Loucy (cell line): ENCODE measurements at regions not wholly inside any gene's neighbourhood (a gene's known extent, or its start where the extent isn't known, plus 50 kb on each side); places are given as distances from the start of the nearest gene placed in this dataset.

Experiments used
- H2AFZ ChIP-seq: fragments of 200-600 bp; sonication (generic); 2 replicates; pipeline ENCODE4 v1.6.0; 2016; ENCODE audit warnings: antibody characterized with exemption, mild to moderate bottlenecking, low read length, moderate library complexity
- H3F3A ChIP-seq: fragments of 200-600 bp; 2 replicates; pipeline ENCODE4 v1.6.0; 2016; ENCODE audit warnings: antibody characterized with exemption, low read depth, mild to moderate bottlenecking
- H3K27me3 ChIP-seq: fragments of 200-600 bp; sonication (generic); 2 replicates; pipeline ENCODE4 v1.6.1; 2014; ENCODE audit warnings: low read length, mild to moderate bottlenecking; ENCODE audit not compliant: insufficient read depth, poor library complexity, severe bottlenecking
- H3K36me3 ChIP-seq: fragments of 200-600 bp; sonication (generic); 2 replicates; pipeline ENCODE4 v1.6.1; 2016; ENCODE audit warnings: low read length; ENCODE audit not compliant: insufficient read depth
- H3K4me1 ChIP-seq: fragments of 200-600 bp; sonication (generic); 2 replicates; pipeline ENCODE4 v1.5.1; 2014; ENCODE audit warnings: low read length, mild to moderate bottlenecking; ENCODE audit not compliant: insufficient read depth, poor library complexity, severe bottlenecking
- H3K4me2 ChIP-seq: fragments of 200-600 bp; sonication (generic); 2 replicates; pipeline ENCODE4 v1.6.0; 2014; ENCODE audit warnings: antibody characterized with exemption, low read length, low read depth, mild to moderate bottlenecking; ENCODE audit not compliant: poor library complexity, severe bottlenecking
- H3K4me3 ChIP-seq: fragments of 200-600 bp; sonication (generic); 2 replicates; pipeline ENCODE4 v1.5.1; 2014; ENCODE audit warnings: low read length, mild to moderate bottlenecking, mixed read lengths; ENCODE audit not compliant: poor library complexity, severe bottlenecking
- H3K79me2 ChIP-seq: fragments of 200-600 bp; sonication (generic); 2 replicates; pipeline ENCODE4 v1.6.1; 2014; ENCODE audit warnings: low read length; ENCODE audit not compliant: insufficient read depth
- H3K9ac ChIP-seq: fragments of 200-600 bp; sonication (generic); 2 replicates; pipeline ENCODE4 v1.6.0; 2014; ENCODE audit warnings: mild to moderate bottlenecking, low read depth, low read length, moderate library complexity; ENCODE audit not compliant: poor library complexity, severe bottlenecking
- H3K9me2 ChIP-seq: fragments of 200-600 bp; sonication (generic); replicated peaks from 2 replicates; pipeline ENCODE4 v1.6.1; 2016; ENCODE audit warnings: low read depth, low read length, mixed read lengths
- H3K9me3 ChIP-seq: fragments of 200-600 bp; sonication (generic); 2 replicates; pipeline ENCODE4 v1.6.1; 2014; ENCODE audit warnings: mild to moderate bottlenecking, antibody characterized with exemption, low read length, low read depth; ENCODE audit not compliant: insufficient read depth
- H4K20me1 ChIP-seq: fragments of 200-600 bp; sonication (generic); 2 replicates; pipeline ENCODE4 v1.6.0; 2014; ENCODE audit warnings: antibody characterized with exemption, low read length, mild to moderate bottlenecking; ENCODE audit not compliant: insufficient read depth, poor library complexity, severe bottlenecking
- EZH2phosphoT487 ChIP-seq: fragments of 200-600 bp; IDR thresholded peaks from 2 replicates; pipeline ENCODE4 v1.6.1; 2018; ENCODE audit warnings: antibody characterized with exemption, mild to moderate bottlenecking, moderate library complexity, borderline replicate concordance
- TF ChIP-seq, protein P1 (sequence below): fragments of 200-600 bp; sonication (generic); conservative IDR thresholded peaks from 2 replicates; pipeline ENCODE4 v1.5.1; 2014; ENCODE audit warnings: mild to moderate bottlenecking, antibody characterized with exemption, low read length

DNA sequence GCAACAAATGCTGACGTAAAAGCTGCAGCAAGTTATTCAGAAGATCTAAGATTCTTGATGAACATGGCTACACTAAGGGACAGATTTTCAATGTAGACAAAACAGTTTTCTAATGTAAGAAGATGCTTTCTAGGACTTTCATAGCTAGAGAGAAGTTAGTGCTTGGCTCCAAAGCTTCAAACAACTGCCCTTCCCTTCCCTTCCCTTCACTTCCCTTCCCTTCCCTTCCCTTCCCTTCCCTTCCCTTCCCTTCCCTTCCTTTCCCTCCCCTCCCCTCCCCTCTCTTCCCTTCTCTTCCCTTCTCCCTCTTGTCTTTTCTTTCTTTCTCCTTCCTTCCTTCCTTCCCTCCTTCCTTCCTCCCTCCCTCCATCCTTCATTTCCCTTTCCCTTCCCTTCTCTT lies 365.3 kb upstream of the ADGRL4 start:
- TF ChIP-seq, protein P1, sequence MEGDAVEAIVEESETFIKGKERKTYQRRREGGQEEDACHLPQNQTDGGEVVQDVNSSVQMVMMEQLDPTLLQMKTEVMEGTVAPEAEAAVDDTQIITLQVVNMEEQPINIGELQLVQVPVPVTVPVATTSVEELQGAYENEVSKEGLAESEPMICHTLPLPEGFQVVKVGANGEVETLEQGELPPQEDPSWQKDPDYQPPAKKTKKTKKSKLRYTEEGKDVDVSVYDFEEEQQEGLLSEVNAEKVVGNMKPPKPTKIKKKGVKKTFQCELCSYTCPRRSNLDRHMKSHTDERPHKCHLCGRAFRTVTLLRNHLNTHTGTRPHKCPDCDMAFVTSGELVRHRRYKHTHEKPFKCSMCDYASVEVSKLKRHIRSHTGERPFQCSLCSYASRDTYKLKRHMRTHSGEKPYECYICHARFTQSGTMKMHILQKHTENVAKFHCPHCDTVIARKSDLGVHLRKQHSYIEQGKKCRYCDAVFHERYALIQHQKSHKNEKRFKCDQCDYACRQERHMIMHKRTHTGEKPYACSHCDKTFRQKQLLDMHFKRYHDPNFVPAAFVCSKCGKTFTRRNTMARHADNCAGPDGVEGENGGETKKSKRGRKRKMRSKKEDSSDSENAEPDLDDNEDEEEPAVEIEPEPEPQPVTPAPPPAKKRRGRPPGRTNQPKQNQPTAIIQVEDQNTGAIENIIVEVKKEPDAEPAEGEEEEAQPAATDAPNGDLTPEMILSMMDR = no peak
- TF ChIP-seq EZH2phosphoT487 = no peak
- no peak overlapping the region for H3K4me2 ChIP-seq

DNA sequence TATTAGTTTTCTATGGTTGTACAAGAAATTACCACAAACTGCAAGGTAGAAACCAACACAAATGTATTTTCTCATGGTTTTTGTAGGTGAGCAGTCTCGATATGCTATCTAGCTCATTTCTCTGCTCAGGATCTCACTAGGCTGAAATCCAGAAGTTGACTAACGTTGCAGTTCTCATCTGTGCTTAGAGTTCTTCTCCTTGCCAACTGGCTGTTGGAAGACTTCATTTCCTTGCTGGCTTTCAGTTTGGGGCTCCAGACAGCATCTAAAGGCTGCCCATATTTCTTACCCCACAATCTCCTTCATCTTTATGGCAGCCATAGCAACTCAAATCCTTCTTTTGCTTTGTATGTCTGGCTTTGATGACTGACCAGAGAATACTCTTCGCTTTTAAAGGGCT lies 362.6 kb upstream of the ADGRL4 start:
- no peaks in the 10 kb centered on the region; the same call in 1 of the 2 replicates for H3K9me2 ChIP-seq
- no peak overlapping the region for H3K9ac ChIP-seq
- H4K20me1 ChIP-seq = no peaks in the 10 kb centered on the region
- H2AFZ ChIP-seq = no peak overlapping the region
- H3K4me1 ChIP-seq = no peaks in the 10 kb centered on the region
- no peaks in the 10 kb centered on the region for H3F3A ChIP-seq
- H3K4me2 ChIP-seq = no peak overlapping the region
- no peaks in the 10 kb centered on the region for H3K27me3 ChIP-seq
- no peaks in the 10 kb centered on the region for H3K9me3 ChIP-seq
- TF ChIP-seq, protein P1 = no peak
- TF ChIP-seq EZH2phosphoT487 = no peak
- H3K79me2 ChIP-seq = no peaks in the 10 kb centered on the region
- H3K4me3 ChIP-seq = no peak overlapping the region
- no peaks in the 10 kb centered on the region for H3K36me3 ChIP-seq

More for the DNA sequence above, 365.3 kb upstream of the ADGRL4 start:
- Histone ChIP-seq H4K20me1 (no peaks in the 10 kb centered on the region), H3K9me2 (no peaks in the 10 kb centered on the region), H2AFZ (no peak overlapping the region), H3K9ac (no peak overlapping the region), H3K27me3 (no peaks in the 10 kb centered on the region), H3F3A (no peaks in the 10 kb centered on the region), H3K9me3 (no peaks in the 10 kb centered on the region), H3K4me1 (no peaks in the 10 kb centered on the region), H3K36me3 (no peaks in the 10 kb centered on the region), H3K79me2 (no peaks in the 10 kb centered on the region), H3K4me3 (no peak overlapping the region)

DNA sequence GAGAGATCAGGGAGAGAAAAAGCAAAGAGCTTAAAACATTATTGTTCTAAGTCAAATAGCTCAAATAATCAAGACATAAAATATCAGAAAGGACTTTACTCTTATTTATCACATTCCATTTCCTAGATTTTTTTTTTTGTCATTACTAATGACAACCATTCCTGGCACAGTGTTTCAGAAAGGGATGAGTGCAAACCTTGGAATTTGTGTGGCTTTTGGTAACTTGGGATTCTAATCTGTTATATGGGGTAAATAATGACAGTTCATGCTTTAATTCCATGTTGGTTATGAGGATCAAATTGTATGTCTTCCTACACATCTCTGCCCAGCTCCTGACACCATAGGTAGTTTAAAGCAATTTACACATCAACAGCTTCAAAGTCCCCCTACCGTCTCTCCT lies 358.4 kb upstream of the ADGRL4 start:
- Histone ChIP-seq H3K4me2 (no peak overlapping the region), H3K79me2 (no peaks in the 10 kb centered on the region), H3K27me3 (no peaks in the 10 kb centered on the region), H2AFZ (no peak overlapping the region), H3K36me3 (no peaks in the 10 kb centered on the region), H3K9ac (no peak overlapping the region), H3K4me1 (no peaks in the 10 kb centered on the region), H3K4me3 (no peak overlapping the region), H3F3A (no peaks in the 10 kb centered on the region), H4K20me1 (no peaks in the 10 kb centered on the region), H3K9me3 (no peaks in the 10 kb centered on the region), H3K9me2 (no peaks in the 10 kb centered on the region; the same call in 1 of the 2 replicates)
- TF ChIP-seq, protein P1 = no peak
- TF ChIP-seq EZH2phosphoT487 = no peak
